ENCODE measurements at regions not wholly inside any gene's neighbourhood (a gene's known extent, or its start where the extent isn't known, plus 50 kb on each side); places are given as distances from the start of the nearest gene placed in this dataset.

- TF ChIP-seq ZNF462 (CRISPR knock-in tag; IDR thresholded peaks at IDR 0.05) (no peak), REST (IDR thresholded peaks at IDR 0.05; ENCODE audit: unreplicated experiment) (no peak)
Measured at GRCh38 chr2:221673248-221673647, 101.1 kb upstream of the EPHA4 start (continued).

GRCh38 chr2:221671515-221671914, 99.4 kb upstream of the EPHA4 start:
- Histone ChIP-seq H3K4me1 (ENCODE audit: insufficient read depth) (peaks cover 11% of the 10 kb centered on the region), H3K27me3 (ENCODE audit: insufficient read depth) (no peaks in the 10 kb centered on the region), H3F3A (replicated peaks; ENCODE audit: low read depth) (no peaks in the 10 kb centered on the region), H3K4me3 (no peak overlapping the region), H2AFZ (no peak overlapping the region), H3K27ac (ENCODE audit: low read depth) (no peak overlapping the region), H3K9me2 (ENCODE audit: insufficient read depth) (peaks cover 3% of the 10 kb centered on the region; the same call in 1 of the 2 replicates), H3K36me3 (ENCODE audit: insufficient read depth) (no peaks in the 10 kb centered on the region), H4K20me1 (replicated peaks; ENCODE audit: insufficient read depth) (no peaks in the 10 kb centered on the region), H3K79me2 (replicated peaks; ENCODE audit: insufficient read depth) (no peaks in the 10 kb centered on the region), H3K4me2 (no peak overlapping the region)
- H3K4me3 Mint-ChIP-seq: no peak overlapping the region
- DNase-seq (ENCODE audit: low spot score): no peak
- H3K36me3 Mint-ChIP-seq (ENCODE audit: low read depth): no peaks in the 10 kb centered on the region
- peaks cover 11% of the 10 kb centered on the region for H3K4me1 Mint-ChIP-seq
- no peaks in the 10 kb centered on the region for H3K9me3 Mint-ChIP-seq
- H3K27ac Mint-ChIP-seq: no peak overlapping the region
- ATAC-seq: no peak
- peaks cover 2% of the 10 kb centered on the region for H3K27me3 Mint-ChIP-seq (ENCODE audit: insufficient read depth, low read depth, poor library complexity)
- TF ChIP-seq NANOG (IDR thresholded peaks at IDR 0.05; ENCODE audit: borderline replicate concordance): no peak
- no peak for TF ChIP-seq ZNF462 (CRISPR knock-in tag; IDR thresholded peaks at IDR 0.05)
- TF ChIP-seq ETS1 (IDR thresholded peaks at IDR 0.05): no peak
- TF ChIP-seq CREB1 (CRISPR knock-in tag; IDR thresholded peaks at IDR 0.05; ENCODE audit: low read depth): no peak
